Panc1 (cell line): ENCODE measurements at regions not wholly inside any gene's neighbourhood (a gene's known extent, or its start where the extent isn't known, plus 50 kb on each side); places are given as distances from the start of the nearest gene placed in this dataset.

Experiments
- ATAC-seq: fragments of 200-7000 bp; cut with Tn5 transposase; 2 replicates; pipeline ENCODE4 v1.9.1; 2020; ENCODE audit warnings: mild to moderate bottlenecking, moderate library complexity
- BruUV-seq: library from RNA; stranded (reverse); fragments of 400-500 nt; replicated peaks from 2 replicates; lab custom pipeline; 2021; lab: Mats Ljungman, UMichigan
- CTCF ChIA-PET: fragments of 300-600 bp; sonication (Branson Sonifier 250); formaldehyde crosslinking; loops from one replicate; lab custom pipeline; 2022; ENCODE audit warnings: antibody characterized with exemption; lab: Charles Lee
- POLR2A ChIA-PET: fragments of 300-600 bp; sonication (Branson Sonifier 250); formaldehyde crosslinking; loops from one replicate; lab custom pipeline; 2022; ENCODE audit warnings: antibody characterized with exemption; lab: Charles Lee
- DNase-seq: peaks from one replicate; pipeline ENCODE4 v3.0.0-alpha.2; 2010; ENCODE audit warnings: low read depth, low spot score
- H3K27ac ChIP-seq: 2 replicates; pipeline ENCODE4 v1.5.1; 2011; ENCODE audit warnings: mild to moderate bottlenecking, low read length, inconsistent platforms
- H3K27me3 ChIP-seq: fragments of 200-500 bp; sonication (Bioruptor generic); 2 replicates; pipeline ENCODE4 v1.6.0; 2014; ENCODE audit warnings: low read length, inconsistent platforms; ENCODE audit not compliant: control insufficient read depth, insufficient read depth
- H3K36me3 ChIP-seq: fragments of 200-500 bp; sonication (Bioruptor generic); 2 replicates; pipeline ENCODE4 v1.5.1; 2014; ENCODE audit warnings: inconsistent platforms, mild to moderate bottlenecking, low read length, moderate library complexity; ENCODE audit not compliant: control insufficient read depth, insufficient read depth
- H3K4me1 ChIP-seq: 2 replicates; pipeline ENCODE4 v1.5.1; 2011; ENCODE audit warnings: inconsistent platforms, mild to moderate bottlenecking, low read length, moderate library complexity; ENCODE audit not compliant: control insufficient read depth, insufficient read depth
- H3K4me3 ChIP-seq, 2 experiments: 2 replicates each; pipeline ENCODE4 v1.5.1; 2011 to 2012; ENCODE audit warnings: low read depth in 2 of 2, low read length in 2 of 2, mild to moderate bottlenecking in 2 of 2, inconsistent platforms in 1 of 2, moderate library complexity in 1 of 2
- H3K9me3 ChIP-seq: fragments of 200-500 bp; sonication (Bioruptor generic); 2 replicates; pipeline ENCODE4 v1.5.1; 2014; ENCODE audit warnings: low read depth, mild to moderate bottlenecking, inconsistent platforms, low read length, moderate library complexity; ENCODE audit not compliant: control insufficient read depth, insufficient read depth
- POLR2AphosphoS5 ChIP-seq: IDR thresholded peaks from 2 replicates; pipeline ENCODE4 v1.6.1; 2012; ENCODE audit warnings: mild to moderate bottlenecking, low read depth, low read length, moderate library complexity
- SIN3A ChIP-seq: IDR thresholded peaks from 2 replicates; pipeline ENCODE4 v1.6.1; 2012; ENCODE audit warnings: low read depth, mild to moderate bottlenecking, low read length, moderate library complexity, borderline replicate concordance; ENCODE audit not compliant: insufficient read depth
- TCF7L2 ChIP-seq: IDR thresholded peaks from 2 replicates; pipeline ENCODE4 v1.6.1; 2011; ENCODE audit warnings: mild to moderate bottlenecking, low read depth, low read length, inconsistent platforms
- in situ Hi-C: cut with HindIII; loops from 2 replicates; pipeline ENCODE4 v1.10.0; 2016; ENCODE audit warnings: low sequenced_read_pairs, low pct_unique_long_range_greater_than_20kb
- intact Hi-C: fragments of 100-400 bp; cut with micrococcal nuclease; formaldehyde crosslinking; loops from one replicate; pipeline ENCODE4 v1.10.0; 2022; ENCODE audit not compliant: unreplicated experiment
- TF ChIP-seq, protein P1 (sequence below): fragments of 450-650 bp; IDR thresholded peaks from 2 replicates; pipeline ENCODE4 v1.5.1; 2017; ENCODE audit warnings: mild to moderate bottlenecking
- TF ChIP-seq, protein P2 (sequence below), 2 experiments: IDR thresholded peaks; 2 replicates each; pipeline ENCODE4 v1.6.1; 2011 to 2012; ENCODE audit warnings: low read depth in 2 of 2, control low read depth in 1 of 2, low read length in 1 of 2, mild to moderate bottlenecking in 1 of 2, moderate library complexity in 1 of 2; ENCODE audit not compliant: insufficient read depth in 1 of 2

DNA sequence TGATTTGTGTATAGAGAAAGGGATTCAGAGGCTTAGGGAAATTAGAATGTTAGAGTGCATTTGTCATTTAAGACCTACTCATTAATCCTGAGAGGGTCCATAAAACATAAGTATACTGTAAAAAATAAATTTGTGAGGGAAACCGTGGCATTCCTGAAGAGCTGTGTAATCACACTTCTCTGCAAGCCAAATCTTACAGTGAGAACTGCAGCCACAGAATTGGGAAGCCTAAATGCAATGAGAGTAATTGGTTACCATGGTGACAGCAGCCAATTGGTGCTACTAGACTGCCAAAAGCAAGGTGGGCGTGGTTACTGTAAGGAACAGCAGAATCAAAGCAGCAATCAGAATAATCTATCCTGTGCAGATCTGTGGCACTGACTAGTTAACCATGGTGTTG, 345.2 kb upstream of the GRID2 start:
- Histone ChIP-seq H3K27me3 (no peaks in the 10 kb centered on the region), H3K4me3 (no peak overlapping the region), H3K27ac (no peak overlapping the region), H3K36me3 (no peaks in the 10 kb centered on the region), H3K4me1 (no peaks in the 10 kb centered on the region), H3K9me3 (no peaks in the 10 kb centered on the region)
- ChIA-PET POLR2A (no interaction called here), CTCF (no interaction called here)
- in situ Hi-C loops (no loop called here), intact Hi-C loops (no loop called here)
- ATAC-seq (no peak), DNase-seq (no peak)
- TF ChIP-seq TCF7L2 = no peak
- TF ChIP-seq SIN3A = no peak
- TF ChIP-seq, protein P1, sequence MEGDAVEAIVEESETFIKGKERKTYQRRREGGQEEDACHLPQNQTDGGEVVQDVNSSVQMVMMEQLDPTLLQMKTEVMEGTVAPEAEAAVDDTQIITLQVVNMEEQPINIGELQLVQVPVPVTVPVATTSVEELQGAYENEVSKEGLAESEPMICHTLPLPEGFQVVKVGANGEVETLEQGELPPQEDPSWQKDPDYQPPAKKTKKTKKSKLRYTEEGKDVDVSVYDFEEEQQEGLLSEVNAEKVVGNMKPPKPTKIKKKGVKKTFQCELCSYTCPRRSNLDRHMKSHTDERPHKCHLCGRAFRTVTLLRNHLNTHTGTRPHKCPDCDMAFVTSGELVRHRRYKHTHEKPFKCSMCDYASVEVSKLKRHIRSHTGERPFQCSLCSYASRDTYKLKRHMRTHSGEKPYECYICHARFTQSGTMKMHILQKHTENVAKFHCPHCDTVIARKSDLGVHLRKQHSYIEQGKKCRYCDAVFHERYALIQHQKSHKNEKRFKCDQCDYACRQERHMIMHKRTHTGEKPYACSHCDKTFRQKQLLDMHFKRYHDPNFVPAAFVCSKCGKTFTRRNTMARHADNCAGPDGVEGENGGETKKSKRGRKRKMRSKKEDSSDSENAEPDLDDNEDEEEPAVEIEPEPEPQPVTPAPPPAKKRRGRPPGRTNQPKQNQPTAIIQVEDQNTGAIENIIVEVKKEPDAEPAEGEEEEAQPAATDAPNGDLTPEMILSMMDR = no peak
- no peak for TF ChIP-seq POLR2AphosphoS5
- TF ChIP-seq, protein P2, sequence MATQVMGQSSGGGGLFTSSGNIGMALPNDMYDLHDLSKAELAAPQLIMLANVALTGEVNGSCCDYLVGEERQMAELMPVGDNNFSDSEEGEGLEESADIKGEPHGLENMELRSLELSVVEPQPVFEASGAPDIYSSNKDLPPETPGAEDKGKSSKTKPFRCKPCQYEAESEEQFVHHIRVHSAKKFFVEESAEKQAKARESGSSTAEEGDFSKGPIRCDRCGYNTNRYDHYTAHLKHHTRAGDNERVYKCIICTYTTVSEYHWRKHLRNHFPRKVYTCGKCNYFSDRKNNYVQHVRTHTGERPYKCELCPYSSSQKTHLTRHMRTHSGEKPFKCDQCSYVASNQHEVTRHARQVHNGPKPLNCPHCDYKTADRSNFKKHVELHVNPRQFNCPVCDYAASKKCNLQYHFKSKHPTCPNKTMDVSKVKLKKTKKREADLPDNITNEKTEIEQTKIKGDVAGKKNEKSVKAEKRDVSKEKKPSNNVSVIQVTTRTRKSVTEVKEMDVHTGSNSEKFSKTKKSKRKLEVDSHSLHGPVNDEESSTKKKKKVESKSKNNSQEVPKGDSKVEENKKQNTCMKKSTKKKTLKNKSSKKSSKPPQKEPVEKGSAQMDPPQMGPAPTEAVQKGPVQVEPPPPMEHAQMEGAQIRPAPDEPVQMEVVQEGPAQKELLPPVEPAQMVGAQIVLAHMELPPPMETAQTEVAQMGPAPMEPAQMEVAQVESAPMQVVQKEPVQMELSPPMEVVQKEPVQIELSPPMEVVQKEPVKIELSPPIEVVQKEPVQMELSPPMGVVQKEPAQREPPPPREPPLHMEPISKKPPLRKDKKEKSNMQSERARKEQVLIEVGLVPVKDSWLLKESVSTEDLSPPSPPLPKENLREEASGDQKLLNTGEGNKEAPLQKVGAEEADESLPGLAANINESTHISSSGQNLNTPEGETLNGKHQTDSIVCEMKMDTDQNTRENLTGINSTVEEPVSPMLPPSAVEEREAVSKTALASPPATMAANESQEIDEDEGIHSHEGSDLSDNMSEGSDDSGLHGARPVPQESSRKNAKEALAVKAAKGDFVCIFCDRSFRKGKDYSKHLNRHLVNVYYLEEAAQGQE (IDR thresholded peaks at IDR 0.05; ENCODE audit: insufficient read depth in 1 of 2, low read depth in 2 of 2, low read length in 1 of 2) = no peak
- BruUV-seq = no TSS peak

DNA sequence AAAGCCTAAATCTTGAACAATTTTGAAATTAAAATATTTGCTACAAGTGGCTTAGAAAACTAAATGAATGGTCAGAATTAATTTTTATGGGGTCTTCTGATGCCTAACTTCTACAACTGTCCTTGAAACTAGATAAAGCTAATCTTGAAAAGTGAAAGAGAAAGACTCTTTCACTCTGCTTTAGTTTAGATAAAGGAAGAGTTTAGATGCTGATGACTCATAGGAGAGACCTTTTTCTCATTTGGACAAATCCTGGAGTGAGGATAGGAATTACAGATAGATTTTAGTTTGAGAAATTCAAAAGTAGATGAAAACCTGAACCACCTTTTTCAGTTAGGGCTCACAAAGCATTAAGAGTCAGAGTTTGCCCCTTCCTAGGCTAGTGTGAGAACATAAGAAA, 342.3 kb upstream of the GRID2 start:
- no peak for ATAC-seq
- intact Hi-C loops = no loop called here
- no peak for DNase-seq
- no peak overlapping the region for H3K27ac ChIP-seq
- in situ Hi-C loops = no loop called here
- no peaks in the 10 kb centered on the region for H3K9me3 ChIP-seq
- H3K4me3 ChIP-seq = no peak overlapping the region
- TF ChIP-seq, protein P2 (IDR thresholded peaks at IDR 0.05; ENCODE audit: insufficient read depth in 1 of 2, low read depth in 2 of 2, low read length in 1 of 2) = no peak
- no peak for TF ChIP-seq TCF7L2
- no peak for TF ChIP-seq SIN3A
- TF ChIP-seq POLR2AphosphoS5 = no peak
- TF ChIP-seq, protein P1 = no peak
- no peaks in the 10 kb centered on the region for H3K4me1 ChIP-seq
- no TSS peak for BruUV-seq
- ChIA-PET POLR2A (no interaction called here), CTCF (no interaction called here)
- H3K27me3 ChIP-seq = no peaks in the 10 kb centered on the region
- H3K36me3 ChIP-seq = no peaks in the 10 kb centered on the region
